ENCODE measurements at regions not wholly inside any gene's neighbourhood (a gene's known extent, or its start where the extent isn't known, plus 50 kb on each side); places are given as distances from the start of the nearest gene placed in this dataset.

- DNase-seq (ENCODE audit: low spot score): no peak
- TF ChIP-seq, protein P1, sequence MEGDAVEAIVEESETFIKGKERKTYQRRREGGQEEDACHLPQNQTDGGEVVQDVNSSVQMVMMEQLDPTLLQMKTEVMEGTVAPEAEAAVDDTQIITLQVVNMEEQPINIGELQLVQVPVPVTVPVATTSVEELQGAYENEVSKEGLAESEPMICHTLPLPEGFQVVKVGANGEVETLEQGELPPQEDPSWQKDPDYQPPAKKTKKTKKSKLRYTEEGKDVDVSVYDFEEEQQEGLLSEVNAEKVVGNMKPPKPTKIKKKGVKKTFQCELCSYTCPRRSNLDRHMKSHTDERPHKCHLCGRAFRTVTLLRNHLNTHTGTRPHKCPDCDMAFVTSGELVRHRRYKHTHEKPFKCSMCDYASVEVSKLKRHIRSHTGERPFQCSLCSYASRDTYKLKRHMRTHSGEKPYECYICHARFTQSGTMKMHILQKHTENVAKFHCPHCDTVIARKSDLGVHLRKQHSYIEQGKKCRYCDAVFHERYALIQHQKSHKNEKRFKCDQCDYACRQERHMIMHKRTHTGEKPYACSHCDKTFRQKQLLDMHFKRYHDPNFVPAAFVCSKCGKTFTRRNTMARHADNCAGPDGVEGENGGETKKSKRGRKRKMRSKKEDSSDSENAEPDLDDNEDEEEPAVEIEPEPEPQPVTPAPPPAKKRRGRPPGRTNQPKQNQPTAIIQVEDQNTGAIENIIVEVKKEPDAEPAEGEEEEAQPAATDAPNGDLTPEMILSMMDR (IDR thresholded peaks at IDR 0.05): no peak
- Histone ChIP-seq H3K4me3 (peak overlapping the region; percentile 62), H3K27ac (no peak overlapping the region)
Observed at GRCh38 chr20:22404419-22405170, 179.8 kb downstream of the FOXA2 start.

GRCh38 chr20:22403632-22404361 lies 180.6 kb downstream of the FOXA2 start:
- H3K27ac ChIP-seq: peak overlapping the region in 1 of 2 donors; percentile 17
- peak overlapping the region; percentile 62 for H3K4me3 ChIP-seq
- TF ChIP-seq, protein P1 (IDR thresholded peaks at IDR 0.05): no peak
- no peak for DNase-seq (ENCODE audit: low spot score)

DNA sequence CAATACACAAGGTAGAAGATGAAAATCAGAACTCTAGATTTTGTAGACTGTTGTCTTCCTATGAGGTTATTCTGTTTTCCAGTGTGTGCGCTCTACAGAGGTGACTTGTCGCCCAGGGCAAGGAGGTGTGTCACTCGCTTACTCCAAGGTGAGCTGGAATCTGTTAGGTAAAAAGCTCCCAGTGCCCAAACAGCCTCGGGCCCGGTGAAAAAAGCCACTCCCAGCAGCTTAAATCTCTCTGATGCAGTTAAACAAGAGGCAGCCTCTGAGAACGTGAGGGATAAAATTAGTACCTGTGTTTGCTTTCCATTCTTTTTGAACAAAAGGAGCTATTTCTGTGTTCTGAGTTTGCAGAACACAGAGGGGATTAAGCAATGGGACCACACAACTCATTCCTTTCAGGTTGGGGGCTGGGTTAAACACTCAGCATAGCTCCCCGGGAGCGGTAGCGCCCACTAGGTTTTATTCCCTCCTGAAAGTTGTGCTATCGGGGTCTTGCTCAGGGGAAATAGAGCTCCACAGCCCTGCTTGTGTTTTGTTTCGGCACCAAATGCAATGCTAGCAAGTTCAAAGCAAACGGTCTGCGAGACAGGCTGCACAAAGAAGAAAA lies 181.2 kb downstream of the FOXA2 start:
- no peak for DNase-seq (ENCODE audit: low spot score)
- Histone ChIP-seq H3K4me3 (peak overlapping the region; percentile 62), H3K27ac (peak overlapping the region in 1 of 2 donors; percentile 17)
- TF ChIP-seq, protein P1 (IDR thresholded peaks at IDR 0.05): no peak

- H3K4me3 ChIP-seq: no peak overlapping the region
- DNase-seq (ENCODE audit: low spot score): no peak
- no peak overlapping the region for H3K27ac ChIP-seq
- TF ChIP-seq, protein P1 (IDR thresholded peaks at IDR 0.05): no peak
Observed at GRCh38 chr20:22402550-22402949, 181.8 kb downstream of the FOXA2 start.

DNA sequence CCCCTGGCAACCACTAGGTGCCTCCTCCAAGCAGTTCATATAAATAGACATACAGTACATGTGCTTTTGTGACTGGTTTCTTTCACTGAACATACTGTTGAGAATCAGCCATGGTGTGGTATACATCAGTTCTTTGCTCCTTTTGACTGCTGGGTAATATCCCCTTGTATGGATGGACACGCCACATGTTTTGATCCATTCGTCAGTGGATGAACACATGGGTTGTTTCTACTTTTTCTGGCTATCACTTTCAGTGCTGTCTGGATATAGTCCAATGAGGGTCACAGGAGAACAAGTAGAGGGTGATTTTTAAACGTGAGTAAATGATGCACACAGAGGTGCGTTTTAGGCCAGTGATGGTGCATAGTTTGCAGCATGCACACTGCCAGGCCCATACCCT lies 183.9 kb downstream of the FOXA2 start:
- TF ChIP-seq, protein P1 (IDR thresholded peaks at IDR 0.05): no peak
- no peak for DNase-seq (ENCODE audit: low spot score)
- H3K27ac ChIP-seq: no peak overlapping the region
- H3K4me3 ChIP-seq: no peak overlapping the region

- TF ChIP-seq, protein P1 (IDR thresholded peaks at IDR 0.05): no peak
- Histone ChIP-seq H3K4me3 (no peak overlapping the region), H3K27ac (no peak overlapping the region)
- no peak for DNase-seq (ENCODE audit: low spot score)
Observed at GRCh38 chr20:22394583-22394982, 189.8 kb downstream of the FOXA2 start.

All from coronary artery (tissue), 2 donors.